Ascending aorta (tissue), 2 donors: ENCODE measurements at regions not wholly inside any gene's neighbourhood (a gene's known extent, or its start where the extent isn't known, plus 50 kb on each side); places are given as distances from the start of the nearest gene placed in this dataset.

Experiments
- DNase-seq, 2 donors: peaks; one replicate each; pipeline ENCODE4 v3.0.0-alpha.2; 2019; ENCODE audit warnings: low spot score in 2 of 2
- H3K27ac ChIP-seq, 2 donors: fragments of 200-600 bp; sonication (generic); one replicate each; pipeline ENCODE4 v1.5.1; 2016 to 2017; ENCODE audit warnings: mild to moderate bottlenecking in 1 of 2
- H3K27me3 ChIP-seq: fragments of 200-600 bp; sonication (generic); one replicate; pipeline ENCODE4 v1.5.1; 2017
- H3K36me3 ChIP-seq, 2 donors: fragments of 200-600 bp; sonication (generic); one replicate each; pipeline ENCODE4 v1.5.1; 2016
- H3K4me1 ChIP-seq, 2 donors: fragments of 200-600 bp; sonication (generic); one replicate each; pipeline ENCODE4 v1.5.1; 2016 to 2017; ENCODE audit warnings: mild to moderate bottlenecking in 1 of 2
- H3K4me3 ChIP-seq, 2 donors: fragments of 200-600 bp; sonication (generic); one replicate each; pipeline ENCODE4 v1.5.1; 2016 to 2017; ENCODE audit warnings: mild to moderate bottlenecking in 1 of 2
- H3K9me3 ChIP-seq, 2 donors: fragments of 200-600 bp; sonication (generic); one replicate each; pipeline ENCODE4 v1.5.1; 2016
- intact Hi-C: fragments of 100-400 bp; cut with DNase I; formaldehyde crosslinking; loops from one replicate; pipeline ENCODE4 v1.15.1; 2023
- TF ChIP-seq, protein P1 (sequence below), 3 experiments: fragments of 200-600 bp in 2 of 3; fragments of 450-650 bp in 1 of 3; sonication (generic) in 2 of 3; IDR thresholded peaks; one replicate each; pipeline ENCODE4 v1.5.1; 2016 to 2019; ENCODE audit warnings: antibody characterized with exemption in 3 of 3, mild to moderate bottlenecking in 1 of 3, moderate library complexity in 1 of 3

GRCh38 chr2:226312155-226312554, 487.5 kb downstream of the IRS1 start:
- intact Hi-C loops, result no loop called here
- Histone ChIP-seq H3K4me1 (no peaks in the 10 kb centered on the region), H3K9me3 (no peaks in the 10 kb centered on the region), H3K36me3 (no peaks in the 10 kb centered on the region), H3K27ac (no peak overlapping the region), H3K27me3 (no peaks in the 10 kb centered on the region), H3K4me3 (no peak overlapping the region)
- TF ChIP-seq, protein P1, sequence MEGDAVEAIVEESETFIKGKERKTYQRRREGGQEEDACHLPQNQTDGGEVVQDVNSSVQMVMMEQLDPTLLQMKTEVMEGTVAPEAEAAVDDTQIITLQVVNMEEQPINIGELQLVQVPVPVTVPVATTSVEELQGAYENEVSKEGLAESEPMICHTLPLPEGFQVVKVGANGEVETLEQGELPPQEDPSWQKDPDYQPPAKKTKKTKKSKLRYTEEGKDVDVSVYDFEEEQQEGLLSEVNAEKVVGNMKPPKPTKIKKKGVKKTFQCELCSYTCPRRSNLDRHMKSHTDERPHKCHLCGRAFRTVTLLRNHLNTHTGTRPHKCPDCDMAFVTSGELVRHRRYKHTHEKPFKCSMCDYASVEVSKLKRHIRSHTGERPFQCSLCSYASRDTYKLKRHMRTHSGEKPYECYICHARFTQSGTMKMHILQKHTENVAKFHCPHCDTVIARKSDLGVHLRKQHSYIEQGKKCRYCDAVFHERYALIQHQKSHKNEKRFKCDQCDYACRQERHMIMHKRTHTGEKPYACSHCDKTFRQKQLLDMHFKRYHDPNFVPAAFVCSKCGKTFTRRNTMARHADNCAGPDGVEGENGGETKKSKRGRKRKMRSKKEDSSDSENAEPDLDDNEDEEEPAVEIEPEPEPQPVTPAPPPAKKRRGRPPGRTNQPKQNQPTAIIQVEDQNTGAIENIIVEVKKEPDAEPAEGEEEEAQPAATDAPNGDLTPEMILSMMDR (IDR thresholded peaks at IDR 0.05), result no peak
- DNase-seq, result no peak

DNA sequence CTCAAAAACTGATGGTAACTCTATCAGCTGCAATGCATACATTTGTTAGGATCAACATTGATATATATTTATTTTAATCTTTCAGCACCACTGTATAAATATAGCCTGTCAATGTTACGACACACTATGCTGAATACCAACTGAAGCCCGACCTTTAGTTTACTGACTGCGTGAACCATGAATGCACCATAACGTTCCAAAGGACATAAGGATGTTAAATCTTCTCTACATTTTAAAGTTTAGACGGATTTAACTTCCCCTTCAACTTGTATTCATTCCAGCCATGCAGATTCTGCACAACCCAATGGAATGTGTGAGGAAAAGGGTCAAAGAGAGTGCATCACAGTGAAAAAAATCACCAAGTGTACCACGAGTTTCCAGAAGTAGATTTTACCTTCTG, 489.5 kb downstream of the IRS1 start:
- H3K27ac ChIP-seq, result peak overlapping the region in 1 of 2 donors; percentile 34

GRCh38 chr2:226308986-226309385, 490.6 kb downstream of the IRS1 start:
- Histone ChIP-seq H3K9me3 (no peaks in the 10 kb centered on the region), H3K4me1 (no peaks in the 10 kb centered on the region), H3K27ac (no peak overlapping the region), H3K4me3 (no peak overlapping the region), H3K36me3 (no peaks in the 10 kb centered on the region), H3K27me3 (no peaks in the 10 kb centered on the region)
- intact Hi-C loops, result no loop called here
- TF ChIP-seq, protein P1 (IDR thresholded peaks at IDR 0.05), result no peak
- no peak for DNase-seq

More for the DNA sequence above, 489.5 kb downstream of the IRS1 start:
- H3K36me3 ChIP-seq, result no peaks in the 10 kb centered on the region
- H3K9me3 ChIP-seq, result no peaks in the 10 kb centered on the region
- no peaks in the 10 kb centered on the region for H3K4me1 ChIP-seq
- TF ChIP-seq, protein P1 (IDR thresholded peaks at IDR 0.05), result no peak
- H3K27me3 ChIP-seq, result no peaks in the 10 kb centered on the region
- intact Hi-C loops, result no loop called here
- no peak for DNase-seq
- H3K4me3 ChIP-seq, result no peak overlapping the region

DNA sequence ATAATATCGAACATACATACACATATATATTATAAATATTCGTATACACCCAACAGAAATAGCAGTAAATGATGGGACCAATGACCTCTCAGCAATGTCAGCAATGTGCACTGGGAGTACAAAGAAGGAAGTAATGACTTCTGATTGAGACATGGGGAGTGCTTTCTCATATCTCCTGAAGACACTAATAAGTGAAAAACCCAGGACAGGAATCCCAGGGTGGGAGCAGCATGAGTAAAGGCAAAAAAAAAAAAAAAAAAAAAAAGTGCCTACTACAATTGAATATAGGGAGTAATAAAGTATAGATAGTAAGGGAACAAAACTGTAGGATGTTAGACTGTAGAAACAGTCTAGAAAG, 491.3 kb downstream of the IRS1 start:
- H3K27ac ChIP-seq, result no peak overlapping the region
- no peaks in the 10 kb centered on the region for H3K27me3 ChIP-seq
- H3K36me3 ChIP-seq, result no peaks in the 10 kb centered on the region
- TF ChIP-seq, protein P1 (IDR thresholded peaks at IDR 0.05), result no peak
- H3K4me3 ChIP-seq, result no peak overlapping the region
- no peaks in the 10 kb centered on the region for H3K9me3 ChIP-seq
- intact Hi-C loops, result no loop called here
- no peak for DNase-seq
- no peaks in the 10 kb centered on the region for H3K4me1 ChIP-seq

GRCh38 chr2:226307487-226308322, 491.9 kb downstream of the IRS1 start:
- H3K4me3 ChIP-seq, result no peak overlapping the region
- TF ChIP-seq, protein P1 (IDR thresholded peaks at IDR 0.05), result no peak
- intact Hi-C loops, result no loop called here
- H3K27me3 ChIP-seq, result no peaks in the 10 kb centered on the region
- no peaks in the 10 kb centered on the region for H3K36me3 ChIP-seq
- no peaks in the 10 kb centered on the region for H3K4me1 ChIP-seq
- H3K27ac ChIP-seq, result no peak overlapping the region
- DNase-seq, result no peak
- H3K9me3 ChIP-seq, result no peaks in the 10 kb centered on the region
